ENCODE measurements at regions not wholly inside any gene's neighbourhood (a gene's known extent, or its start where the extent isn't known, plus 50 kb on each side); places are given as distances from the start of the nearest gene placed in this dataset.

- Histone ChIP-seq H3K27ac (ENCODE audit: insufficient read depth, low read depth, low read length) (no peak overlapping the region), H2AFZ (ENCODE audit: low read depth, low read length) (no peak overlapping the region), H3K4me3 (replicated peaks in 1 of 3; ENCODE audit: insufficient read depth in 1 of 3, low read depth in 1 of 3, low read length in 3 of 3) (no peak overlapping the region), H3K36me3 (ENCODE audit: control insufficient read depth in 2 of 2, extremely low read depth in 1 of 2, insufficient read depth in 2 of 2, low read length in 2 of 2) (no peaks in the 10 kb centered on the region), H3K4me2 (ENCODE audit: insufficient read depth, low read length) (no peak overlapping the region), H3K9me3 (replicated peaks; ENCODE audit: control insufficient read depth, insufficient read depth, low read length) (no peaks in the 10 kb centered on the region), H3K9ac (replicated peaks; ENCODE audit: extremely low read depth, insufficient read depth, low read length) (no peak overlapping the region), H4K20me1 (replicated peaks; ENCODE audit: control insufficient read depth, extremely low read depth, insufficient read depth, low read length) (no peaks in the 10 kb centered on the region), H3K27me3 (ENCODE audit: control insufficient read depth in 2 of 2, insufficient read depth in 2 of 2, low read length in 2 of 2) (no peaks in the 10 kb centered on the region), H3K79me2 (ENCODE audit: control insufficient read depth, insufficient read depth, low read length) (no peaks in the 10 kb centered on the region), H3K4me1 (ENCODE audit: control insufficient read depth, extremely low read depth, insufficient read depth, low read length) (no peaks in the 10 kb centered on the region), H3K9me1 (replicated peaks; ENCODE audit: control insufficient read depth, extremely low read depth, insufficient read depth, low read length) (no peaks in the 10 kb centered on the region)
- DNase-seq (ENCODE audit: low read depth, low spot score) (no peak), FAIRE-seq (no peak)
- intact Hi-C loops (cut with micrococcal nuclease) = no loop called here
- dilution Hi-C loops (cut with MboI; ENCODE audit: extremely low pct_ligation_motif_present, low sequenced_read_pairs) = no loop called here
- ChIA-PET POLR2A (no interaction called here), CTCF (interaction anchor here (1.2 kb wide), 1 partner anchor 10 kb away, joined by 3 read pairs; no protein-coding TSS in a partner anchor)
- BruUV-seq (replicated peaks) = no TSS peak
- no peak for TF ChIP-seq MAX (IDR thresholded peaks at IDR 0.05; ENCODE audit: insufficient read depth, insufficient read length)
- no peak for TF ChIP-seq CTCF (IDR thresholded peaks at IDR 0.05; ENCODE audit: extremely low read depth in 1 of 2, insufficient read depth in 1 of 2, low read depth in 1 of 2, low read length in 2 of 2)
- TF ChIP-seq MYC (IDR thresholded peaks at IDR 0.05; ENCODE audit: low read depth, low read length) = no peak
- no peak for TF ChIP-seq GATA2 (IDR thresholded peaks at IDR 0.05; ENCODE audit: insufficient read depth, insufficient read length, low read depth, low read length)
- no peak for TF ChIP-seq POLR2A (IDR thresholded peaks at IDR 0.05; ENCODE audit: low read depth, low read length)
- TF ChIP-seq FOS (IDR thresholded peaks at IDR 0.05; ENCODE audit: borderline replicate concordance, insufficient read depth, low read length) = no peak
- no peak for TF ChIP-seq POLR2AphosphoS5 (IDR thresholded peaks at IDR 0.05; ENCODE audit: insufficient read depth, low read depth, low read length)
- no peak for TF ChIP-seq EZH2 (IDR thresholded peaks at IDR 0.05; ENCODE audit: borderline replicate concordance, low read depth, low read length, severe bottlenecking)
- no peak for TF ChIP-seq JUN (IDR thresholded peaks at IDR 0.05; ENCODE audit: borderline replicate concordance, insufficient read depth, insufficient read length, low read depth)
Observed at GRCh38 chr6:113646701-113647100, 210.4 kb upstream of the MARCKS start.

Data from endothelial cell of umbilical vein (primary cell).